ENCODE measurements at regions not wholly inside any gene's neighbourhood (a gene's known extent, or its start where the extent isn't known, plus 50 kb on each side); places are given as distances from the start of the nearest gene placed in this dataset.
"Not testable (repeated sequence)": the region's sequence is repeated elsewhere in the genome, so short reads cannot be mapped to it uniquely, and the experiment has no call there.

GRCh38 chr21:20016435-20017005 lies 981.7 kb upstream of the NCAM2 start:
- Histone ChIP-seq H3K27ac (no peak overlapping the region), H3K4me1 (no peaks in the 10 kb centered on the region), H3K27me3 (no peaks in the 10 kb centered on the region), H3K4me3 (no peak overlapping the region), H3K36me3 (no peaks in the 10 kb centered on the region), H3K9me3 (replicated peaks) (no peaks in the 10 kb centered on the region)
- DNase-seq: no peak

- no peaks in the 10 kb centered on the region for H3K36me3 ChIP-seq
- no peaks in the 10 kb centered on the region for H3K4me1 ChIP-seq
- H3K27me3 ChIP-seq: no peaks in the 10 kb centered on the region
- H3K4me3 ChIP-seq: no peak overlapping the region
- no peak overlapping the region for H3K27ac ChIP-seq
- no peaks in the 10 kb centered on the region for H3K9me3 ChIP-seq (replicated peaks)
- no peak for DNase-seq
These were observed 978.2 kb upstream of the NCAM2 start for GRCh38 chr21:20020026-20020425.

GRCh38 chr21:20023193-20023592 lies 975.0 kb upstream of the NCAM2 start:
- no peak overlapping the region for H3K4me3 ChIP-seq
- no peaks in the 10 kb centered on the region for H3K36me3 ChIP-seq
- H3K27me3 ChIP-seq: no peaks in the 10 kb centered on the region
- H3K27ac ChIP-seq: no peak overlapping the region
- H3K4me1 ChIP-seq: no peaks in the 10 kb centered on the region
- H3K9me3 ChIP-seq (replicated peaks): no peaks in the 10 kb centered on the region
- no peak for DNase-seq

GRCh38 chr21:20024741-20025140 lies 973.5 kb upstream of the NCAM2 start:
- Histone ChIP-seq H3K27ac (no peak overlapping the region), H3K27me3 (no peaks in the 10 kb centered on the region), H3K4me3 (no peak overlapping the region), H3K4me1 (no peaks in the 10 kb centered on the region), H3K36me3 (no peaks in the 10 kb centered on the region), H3K9me3 (replicated peaks) (no peaks in the 10 kb centered on the region)
- no peak for DNase-seq

- H3K27ac ChIP-seq: no peak overlapping the region
- H3K36me3 ChIP-seq: no peaks in the 10 kb centered on the region
- no peak for DNase-seq
These were observed 971.7 kb upstream of the NCAM2 start for GRCh38 chr21:20026543-20026942.

GRCh38 chr21:20030390-20030789 lies 967.8 kb upstream of the NCAM2 start:
- no peaks in the 10 kb centered on the region for H3K9me3 ChIP-seq (replicated peaks)
- H3K4me1 ChIP-seq: no peaks in the 10 kb centered on the region
- H3K27ac ChIP-seq: no peak overlapping the region
- H3K4me3 ChIP-seq: no peak overlapping the region
- H3K27me3 ChIP-seq: no peaks in the 10 kb centered on the region
- H3K36me3 ChIP-seq: no peaks in the 10 kb centered on the region
- no peak for DNase-seq

More at GRCh38 chr21:20026543-20026942, 971.7 kb upstream of the NCAM2 start:
- H3K4me1 ChIP-seq: no peaks in the 10 kb centered on the region
- H3K27me3 ChIP-seq: no peaks in the 10 kb centered on the region
- no peak overlapping the region for H3K4me3 ChIP-seq
- H3K9me3 ChIP-seq (replicated peaks): no peaks in the 10 kb centered on the region

GRCh38 chr21:20031807-20032206 lies 966.4 kb upstream of the NCAM2 start:
- Histone ChIP-seq H3K4me3 (no peak overlapping the region), H3K27ac (no peak overlapping the region), H3K9me3 (replicated peaks) (no peaks in the 10 kb centered on the region), H3K36me3 (no peaks in the 10 kb centered on the region), H3K4me1 (no peaks in the 10 kb centered on the region), H3K27me3 (no peaks in the 10 kb centered on the region)
- DNase-seq: peak; percentile 10 to 23

GRCh38 chr21:20040768-20041167 lies 957.4 kb upstream of the NCAM2 start:
- no peaks in the 10 kb centered on the region for H3K9me3 ChIP-seq (replicated peaks)
- H3K27ac ChIP-seq: no peak overlapping the region
- DNase-seq: peak in 1 of 2 experiments; percentile 27
- no peaks in the 10 kb centered on the region for H3K27me3 ChIP-seq
- no peaks in the 10 kb centered on the region for H3K36me3 ChIP-seq
- no peaks in the 10 kb centered on the region for H3K4me1 ChIP-seq
- H3K4me3 ChIP-seq: no peak overlapping the region

GRCh38 chr21:20045197-20045596 lies 953.0 kb upstream of the NCAM2 start:
- Histone ChIP-seq H3K27ac (no peak overlapping the region), H3K36me3 (no peaks in the 10 kb centered on the region), H3K9me3 (replicated peaks) (no peaks in the 10 kb centered on the region), H3K27me3 (no peaks in the 10 kb centered on the region), H3K4me1 (no peaks in the 10 kb centered on the region), H3K4me3 (no peak overlapping the region)
- no peak for DNase-seq

GRCh38 chr21:20048130-20048837 lies 949.9 kb upstream of the NCAM2 start:
- H3K4me1 ChIP-seq; H3K36me3 ChIP-seq; H3K9me3 ChIP-seq (replicated peaks); DNase-seq; H3K27ac ChIP-seq; H3K4me3 ChIP-seq; H3K27me3 ChIP-seq: not testable (repeated sequence)

- H3K9me3 ChIP-seq (replicated peaks): no peaks in the 10 kb centered on the region
- no peak for DNase-seq
These were observed 914.9 kb upstream of the NCAM2 start for GRCh38 chr21:20083336-20083735.

GRCh38 chr21:20083925-20084324 lies 914.3 kb upstream of the NCAM2 start:
- no peaks in the 10 kb centered on the region for H3K9me3 ChIP-seq (replicated peaks)
- no peak for DNase-seq
- H3K4me3 ChIP-seq: no peak overlapping the region
- no peaks in the 10 kb centered on the region for H3K36me3 ChIP-seq
- no peak overlapping the region for H3K27ac ChIP-seq
- H3K4me1 ChIP-seq: no peaks in the 10 kb centered on the region
- no peaks in the 10 kb centered on the region for H3K27me3 ChIP-seq

More at GRCh38 chr21:20083336-20083735, 914.9 kb upstream of the NCAM2 start:
- H3K4me1 ChIP-seq: no peaks in the 10 kb centered on the region
- H3K27ac ChIP-seq: no peak overlapping the region
- no peaks in the 10 kb centered on the region for H3K36me3 ChIP-seq
- H3K27me3 ChIP-seq: no peaks in the 10 kb centered on the region
- no peak overlapping the region for H3K4me3 ChIP-seq

- Histone ChIP-seq H3K9me3 (replicated peaks) (no peaks in the 10 kb centered on the region), H3K27me3 (no peaks in the 10 kb centered on the region), H3K4me3 (no peak overlapping the region), H3K27ac (no peak overlapping the region), H3K36me3 (no peaks in the 10 kb centered on the region), H3K4me1 (no peaks in the 10 kb centered on the region)
- no peak for DNase-seq
These were observed 911.7 kb upstream of the NCAM2 start for GRCh38 chr21:20086508-20086907.

- DNase-seq: no peak
- H3K4me1 ChIP-seq: no peaks in the 10 kb centered on the region
- H3K4me3 ChIP-seq: no peak overlapping the region
These were observed 891.8 kb upstream of the NCAM2 start for GRCh38 chr21:20106368-20106767.

GRCh38 chr21:20108016-20108415 lies 890.2 kb upstream of the NCAM2 start:
- no peaks in the 10 kb centered on the region for H3K9me3 ChIP-seq (replicated peaks)
- H3K27me3 ChIP-seq: no peaks in the 10 kb centered on the region
- H3K36me3 ChIP-seq: no peaks in the 10 kb centered on the region
- H3K4me1 ChIP-seq: no peaks in the 10 kb centered on the region
- H3K4me3 ChIP-seq: no peak overlapping the region
- no peak for DNase-seq
- H3K27ac ChIP-seq: no peak overlapping the region

More at GRCh38 chr21:20106368-20106767, 891.8 kb upstream of the NCAM2 start:
- Histone ChIP-seq H3K27me3 (no peaks in the 10 kb centered on the region), H3K27ac (no peak overlapping the region), H3K36me3 (no peaks in the 10 kb centered on the region), H3K9me3 (replicated peaks) (no peaks in the 10 kb centered on the region)

GRCh38 chr21:20108976-20109540 lies 889.2 kb upstream of the NCAM2 start:
- H3K27me3 ChIP-seq: no peaks in the 10 kb centered on the region
- H3K4me1 ChIP-seq: no peaks in the 10 kb centered on the region
- H3K27ac ChIP-seq: no peak overlapping the region
- no peak overlapping the region for H3K4me3 ChIP-seq
- no peaks in the 10 kb centered on the region for H3K9me3 ChIP-seq (replicated peaks)
- DNase-seq: no peak
- no peaks in the 10 kb centered on the region for H3K36me3 ChIP-seq
